DLD1 (cell line): ENCODE measurements at regions not wholly inside any gene's neighbourhood (a gene's known extent, or its start where the extent isn't known, plus 50 kb on each side); places are given as distances from the start of the nearest gene placed in this dataset.

ENCODE experiments used
- in situ Hi-C: cut with HindIII; loops from 2 replicates; pipeline ENCODE4 v1.10.0; 2017; ENCODE audit warnings: low sequenced_read_pairs

GRCh38 chr7:95669513-95669912 is 73.2 kb upstream of the PDK4 start:
- in situ Hi-C loops: no loop called here

GRCh38 chr7:95668504-95669018 is 72.2 kb upstream of the PDK4 start:
- in situ Hi-C loops: no loop called here

- in situ Hi-C loops: no loop called here
Measured at GRCh38 chr7:95662987-95663386, 66.7 kb upstream of the PDK4 start.

GRCh38 chr7:95660023-95660434 is 63.7 kb upstream of the PDK4 start:
- in situ Hi-C loops: no loop called here

GRCh38 chr7:95658676-95659075 is 62.4 kb upstream of the PDK4 start:
- in situ Hi-C loops: no loop called here

GRCh38 chr7:95649546-95649945 is 53.2 kb upstream of the PDK4 start:
- in situ Hi-C loops: no loop called here

GRCh38 chr7:95646350-95646749 is 50.0 kb upstream of the PDK4 start:
- in situ Hi-C loops: no loop called here
